ENCODE measurements at regions not wholly inside any gene's neighbourhood (a gene's known extent, or its start where the extent isn't known, plus 50 kb on each side); places are given as distances from the start of the nearest gene placed in this dataset.

DNA sequence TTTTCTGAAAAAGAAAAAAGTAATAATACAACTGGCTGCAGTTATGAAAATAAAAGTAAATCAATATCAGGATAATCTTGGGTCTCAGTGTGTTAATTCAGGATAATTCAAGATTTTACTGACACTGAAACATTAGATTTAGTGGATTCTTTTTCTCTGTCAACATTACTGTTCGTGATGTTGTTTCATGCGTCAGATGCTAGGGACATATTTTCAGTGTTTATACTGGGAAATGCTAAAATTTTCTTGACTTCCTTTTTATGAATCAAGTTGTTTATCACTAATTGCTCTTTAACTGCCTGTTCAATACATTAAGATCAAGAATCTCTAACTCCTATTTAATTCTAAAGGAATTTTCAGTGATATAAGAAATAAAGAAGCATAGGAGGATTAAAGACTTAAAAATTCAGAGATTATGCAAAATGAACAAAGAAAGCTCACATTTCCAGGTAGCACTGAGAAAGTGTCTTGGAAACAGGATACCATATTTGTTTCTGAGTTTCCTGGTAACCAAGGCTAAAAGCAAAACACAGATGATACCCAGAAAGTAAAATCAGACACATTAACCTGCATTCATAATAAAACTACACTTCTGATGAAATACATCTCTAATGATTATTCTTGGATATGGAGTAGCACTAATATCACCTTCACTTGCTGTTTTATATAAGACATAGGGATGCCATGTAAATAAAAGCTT, 174.0 kb downstream of the ARL4C start:
- Histone ChIP-seq H3K4me3 (no peak overlapping the region), H3K36me3 (no peaks in the 10 kb centered on the region), H3K9me3 (no peaks in the 10 kb centered on the region), H3K4me1 (replicated peaks) (no peaks in the 10 kb centered on the region), H3K27ac (no peak overlapping the region), H3K27me3 (replicated peaks; ENCODE audit: insufficient read depth) (no peaks in the 10 kb centered on the region)
- DNase-seq (ENCODE audit: low spot score), result no peak
- intact Hi-C loops (cut with DNase I), result no loop called here
- 73% methylated on average over 2 of the region's 2 CpGs for WGBS
- TF ChIP-seq CTCF (IDR thresholded peaks at IDR 0.05) (no peak), POLR2A (IDR thresholded peaks at IDR 0.05) (no peak), POLR2AphosphoS5 (IDR thresholded peaks at IDR 0.05) (no peak)

DNA sequence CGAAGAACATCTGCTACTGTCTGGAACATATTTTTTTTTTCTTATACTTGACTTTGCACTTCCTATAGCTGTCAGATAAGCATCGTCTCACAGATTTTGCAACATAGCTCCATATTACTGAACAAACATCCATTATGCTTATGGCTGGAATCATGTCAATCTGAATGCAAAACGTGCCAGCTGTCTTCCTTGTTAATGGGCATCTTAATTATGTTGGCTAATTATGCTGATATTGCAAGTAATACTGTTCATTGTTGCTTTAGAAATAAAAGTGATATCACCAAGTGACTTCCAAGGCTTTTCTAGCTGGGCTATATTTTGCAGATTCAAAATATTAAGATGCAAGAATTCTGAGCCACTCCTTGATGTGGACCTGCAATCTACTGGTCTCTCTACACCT, 176.8 kb downstream of the ARL4C start:
- TF ChIP-seq CTCF (IDR thresholded peaks at IDR 0.05) (no peak), POLR2A (IDR thresholded peaks at IDR 0.05) (no peak), POLR2AphosphoS5 (IDR thresholded peaks at IDR 0.05) (no peak)
- Histone ChIP-seq H3K27me3 (replicated peaks; ENCODE audit: insufficient read depth) (no peaks in the 10 kb centered on the region), H3K27ac (no peak overlapping the region), H3K9me3 (no peaks in the 10 kb centered on the region), H3K4me1 (replicated peaks) (no peaks in the 10 kb centered on the region), H3K36me3 (no peaks in the 10 kb centered on the region), H3K4me3 (no peak overlapping the region)
- intact Hi-C loops (cut with DNase I), result no loop called here
- no peak for DNase-seq (ENCODE audit: low spot score)
- WGBS, result 61% methylated on average over 3 of the region's 3 CpGs

- Histone ChIP-seq H3K27me3 (replicated peaks; ENCODE audit: insufficient read depth) (no peaks in the 10 kb centered on the region), H3K27ac (no peak overlapping the region), H3K4me1 (replicated peaks) (no peaks in the 10 kb centered on the region), H3K4me3 (no peak overlapping the region), H3K9me3 (no peaks in the 10 kb centered on the region), H3K36me3 (no peaks in the 10 kb centered on the region)
- WGBS, result 42% methylated on average over 3 of the region's 3 CpGs
- no peak for DNase-seq (ENCODE audit: low spot score)
- intact Hi-C loops (cut with DNase I), result no loop called here
- TF ChIP-seq POLR2AphosphoS5 (IDR thresholded peaks at IDR 0.05), result no peak
- TF ChIP-seq POLR2A (IDR thresholded peaks at IDR 0.05), result no peak
- no peak for TF ChIP-seq CTCF (IDR thresholded peaks at IDR 0.05)
Measured at GRCh38 chr2:234318361-234318760, 178.5 kb downstream of the ARL4C start.

- DNase-seq (ENCODE audit: low spot score), result no peak
- TF ChIP-seq POLR2AphosphoS5 (IDR thresholded peaks at IDR 0.05), result no peak
- no peak for TF ChIP-seq CTCF (IDR thresholded peaks at IDR 0.05)
- no peak for TF ChIP-seq POLR2A (IDR thresholded peaks at IDR 0.05)
- H3K4me3 ChIP-seq, result no peak overlapping the region
- intact Hi-C loops (cut with DNase I), result no loop called here
- H3K36me3 ChIP-seq, result no peaks in the 10 kb centered on the region
- H3K9me3 ChIP-seq, result no peaks in the 10 kb centered on the region
- no peaks in the 10 kb centered on the region for H3K4me1 ChIP-seq (replicated peaks)
- no peak overlapping the region for H3K27ac ChIP-seq
- WGBS, result 86% methylated on average over 4 of the region's 4 CpGs
- no peaks in the 10 kb centered on the region for H3K27me3 ChIP-seq (replicated peaks; ENCODE audit: insufficient read depth)
Measured at GRCh38 chr2:234313558-234313957, 183.3 kb downstream of the ARL4C start.

- no peaks in the 10 kb centered on the region for H3K27me3 ChIP-seq (replicated peaks; ENCODE audit: insufficient read depth)
Measured at GRCh38 chr2:234310166-234310565, 186.7 kb downstream of the ARL4C start.

More at GRCh38 chr2:234310166-234310565, 186.7 kb downstream of the ARL4C start:
- DNase-seq (ENCODE audit: low spot score), result no peak
- Histone ChIP-seq H3K36me3 (no peaks in the 10 kb centered on the region), H3K4me1 (replicated peaks) (no peaks in the 10 kb centered on the region), H3K9me3 (no peaks in the 10 kb centered on the region), H3K27ac (no peak overlapping the region), H3K4me3 (no peak overlapping the region)
- TF ChIP-seq POLR2A (IDR thresholded peaks at IDR 0.05) (no peak), POLR2AphosphoS5 (IDR thresholded peaks at IDR 0.05) (no peak), CTCF (IDR thresholded peaks at IDR 0.05) (no peak)
- WGBS, result 94% methylated on average over 5 of the region's 5 CpGs
- intact Hi-C loops (cut with DNase I), result no loop called here

Data from prostate gland (tissue), 2 donors.